COR-L47 (cell line): ENCODE measurements at regions not wholly inside any gene's neighbourhood (a gene's known extent, or its start where the extent isn't known, plus 50 kb on each side); places are given as distances from the start of the nearest gene placed in this dataset.
"Not testable (repeated sequence)": the region's sequence is repeated elsewhere in the genome, so short reads cannot be mapped to it uniquely, and the experiment has no call there.

Source experiments
- DNase-seq: peaks from one replicate; lab custom pipeline; 2025; lab: John Stamatoyannopoulos, UW

- DNase-seq = no peak
Measured at GRCh38 chr2:144825331-144826020, 305.6 kb upstream of the ZEB2 start.

- DNase-seq = no peak
Measured at GRCh38 chr2:144824306-144825080, 304.6 kb upstream of the ZEB2 start.

GRCh38 chr2:144822966-144823365 is 303.0 kb upstream of the ZEB2 start:
- no peak for DNase-seq

GRCh38 chr2:144812288-144812687 is 292.4 kb upstream of the ZEB2 start:
- no peak for DNase-seq

- no peak for DNase-seq
Measured at GRCh38 chr2:144801766-144802165, 281.8 kb upstream of the ZEB2 start.

- no peak for DNase-seq
Measured at GRCh38 chr2:144801325-144801724, 281.4 kb upstream of the ZEB2 start.

GRCh38 chr2:144798989-144799388 is 279.1 kb upstream of the ZEB2 start:
- DNase-seq = no peak

- no peak for DNase-seq
Measured at GRCh38 chr2:144798034-144798433, 278.1 kb upstream of the ZEB2 start.

GRCh38 chr2:144796936-144797335 is 277.0 kb upstream of the ZEB2 start:
- no peak for DNase-seq

GRCh38 chr2:144796164-144796563 is 276.2 kb upstream of the ZEB2 start:
- no peak for DNase-seq

- DNase-seq = no peak
Measured at GRCh38 chr2:144785253-144785652, 265.3 kb upstream of the ZEB2 start.

- DNase-seq = no peak
Measured at GRCh38 chr2:144780983-144781382, 261.1 kb upstream of the ZEB2 start.

GRCh38 chr2:144776766-144777165 is 256.8 kb upstream of the ZEB2 start:
- DNase-seq = no peak

GRCh38 chr2:144774809-144775208 is 254.9 kb upstream of the ZEB2 start:
- no peak for DNase-seq

GRCh38 chr2:144771348-144771747 is 251.4 kb upstream of the ZEB2 start:
- DNase-seq = peak; percentile 22

- no peak for DNase-seq
Measured at GRCh38 chr2:144770616-144771230, 250.8 kb upstream of the ZEB2 start.

- DNase-seq = not testable (repeated sequence)
Measured at GRCh38 chr2:144760939-144761338, 241.0 kb upstream of the ZEB2 start.

- DNase-seq = no peak
Measured at GRCh38 chr2:144759746-144760145, 239.8 kb upstream of the ZEB2 start.

GRCh38 chr2:144758196-144758595 is 238.3 kb upstream of the ZEB2 start:
- DNase-seq = not testable (repeated sequence)

- DNase-seq = no peak
Measured at GRCh38 chr2:144753416-144753815, 233.5 kb upstream of the ZEB2 start.

- no peak for DNase-seq
Measured at GRCh38 chr2:144751142-144751905, 231.4 kb upstream of the ZEB2 start.

GRCh38 chr2:144749188-144749587 is 229.3 kb upstream of the ZEB2 start:
- DNase-seq = no peak
